SIG-M5 treated with dmso at 0.1 percent for 504 hours (cell line): ENCODE measurements at regions not wholly inside any gene's neighbourhood (a gene's known extent, or its start where the extent isn't known, plus 50 kb on each side); places are given as distances from the start of the nearest gene placed in this dataset.

Experiments
- DNase-seq: peaks from one replicate; lab custom pipeline; 2025; ENCODE audit not compliant: unreplicated experiment; lab: John Stamatoyannopoulos, UW

DNA sequence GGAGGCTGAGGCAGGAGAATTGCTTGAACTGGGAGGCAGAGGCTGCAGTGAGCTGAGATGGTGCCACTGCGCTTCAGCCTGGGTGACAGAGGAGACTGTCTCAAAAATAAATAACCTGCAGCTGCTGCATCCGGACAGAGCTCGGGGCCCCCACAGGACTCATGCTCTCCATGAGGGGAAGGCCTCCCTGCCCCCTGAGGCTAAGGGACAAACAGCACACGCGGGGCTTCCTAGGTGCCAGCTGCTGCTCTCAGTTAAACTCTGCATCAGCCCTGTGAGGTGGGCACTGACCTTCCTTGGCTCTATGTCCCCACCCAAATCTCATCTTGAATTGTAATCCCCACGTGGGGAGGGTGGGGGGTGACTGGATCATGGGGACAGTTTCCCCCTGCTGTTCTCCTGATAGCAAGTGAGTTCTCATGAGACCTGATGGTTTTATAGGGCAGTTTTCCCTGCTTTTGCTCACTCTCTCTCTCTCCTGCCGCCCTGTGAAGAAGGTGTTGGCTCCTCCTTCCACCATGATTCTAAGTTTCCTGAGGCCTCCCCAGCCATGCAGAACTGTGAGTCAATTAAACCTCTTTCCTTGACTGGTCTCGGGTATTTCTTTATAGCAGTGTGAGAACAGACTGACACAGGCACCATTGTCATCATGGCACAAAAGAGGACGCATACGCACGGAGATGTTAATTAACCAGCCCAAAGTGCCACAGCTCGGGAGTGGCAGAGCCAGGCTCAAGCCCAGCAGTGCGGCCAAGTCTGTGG, 49.9 kb upstream of the TAF1B start:
- no peak for DNase-seq
